ENCODE measurements at regions not wholly inside any gene's neighbourhood (a gene's known extent, or its start where the extent isn't known, plus 50 kb on each side); places are given as distances from the start of the nearest gene placed in this dataset.

DNA sequence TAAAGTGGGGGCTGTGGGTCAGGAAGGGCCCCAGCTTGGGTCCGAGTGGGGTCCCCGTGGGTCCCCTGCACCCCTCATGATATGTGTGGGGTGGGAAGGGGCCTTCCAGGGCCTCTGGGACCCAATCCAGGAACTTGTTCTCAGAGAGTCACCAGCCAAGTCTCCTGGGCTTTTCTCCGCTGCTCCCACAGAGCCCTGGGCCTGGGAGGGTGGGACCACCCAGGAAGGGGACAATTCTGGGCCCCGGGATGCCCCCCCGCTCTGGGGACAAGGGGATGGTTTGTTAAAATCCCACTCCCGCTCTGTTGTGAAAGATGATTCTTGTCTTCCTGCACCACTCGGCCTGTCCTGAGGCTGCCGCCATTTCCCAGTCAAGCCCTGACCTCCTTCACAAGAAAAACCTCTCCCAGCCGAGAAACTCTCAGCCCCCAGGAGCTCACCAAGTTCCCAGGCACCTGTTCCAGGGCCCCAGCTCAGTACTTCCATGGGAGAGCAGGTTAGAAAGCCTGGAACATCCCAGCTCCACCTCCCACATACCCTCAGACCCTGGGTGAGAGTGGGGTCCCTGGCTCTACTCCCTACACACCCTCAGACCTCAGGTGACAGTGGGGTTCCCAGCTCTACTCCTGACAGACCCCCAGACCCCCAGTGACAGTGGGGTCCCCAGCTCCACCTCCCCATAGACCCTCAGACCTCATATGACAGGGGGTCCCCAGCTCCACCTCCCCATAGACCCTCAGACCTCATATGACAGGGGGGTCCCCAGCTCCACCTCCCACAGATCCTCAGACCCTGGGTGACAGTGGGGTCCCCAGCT, 75.1 kb downstream of the METRNL start:
- TF ChIP-seq CTCF (conservative IDR thresholded peaks at IDR 0.05; ENCODE audit: low read length) (no peak), EZH2phosphoT487 (IDR thresholded peaks at IDR 0.05; ENCODE audit: borderline replicate concordance, low read depth, low read length) (no peak)

Data from OCI-LY7 (cell line).